K562 (cell line): ENCODE measurements at regions not wholly inside any gene's neighbourhood (a gene's known extent, or its start where the extent isn't known, plus 50 kb on each side); places are given as distances from the start of the nearest gene placed in this dataset.

Source experiments
- ATAC-seq: fragments of 200-7000 bp; cut with Tn5 transposase; 3 replicates; pipeline ENCODE4 v1.9.1; 2020; ENCODE audit warnings: moderate library complexity
- BruUV-seq: library from RNA; stranded (reverse); fragments of 400-500 nt; replicated peaks from 2 replicates; lab custom pipeline; 2021; lab: Mats Ljungman, UMichigan
- CTCF ChIA-PET: fragments of 300-600 bp; formaldehyde crosslinking; extraction: SDS; loops from one replicate; lab custom pipeline; 2021; ENCODE audit warnings: low intra/inter-chr PET ratio; lab: Yijun Ruan, JAX
- POLR2A ChIA-PET: fragments of 300-600, 350-650 bp; sonication (Branson Sonifier 250); formaldehyde crosslinking; extraction: SDS; loops from one replicate; lab custom pipeline; 2021; ENCODE audit warnings: antibody characterized with exemption, inconsistent platforms; lab: Yijun Ruan, JAX
- DNase-seq, 4 experiments: peaks; one replicate each; pipeline versions ENCODE4 v3.0.0 to v3.0.0-alpha.2; 2011 to 2018; ENCODE audit warnings: low spot score in 3 of 4, mixed read lengths in 3 of 4; ENCODE audit errors: extremely low read depth in 1 of 4
- FAIRE-seq: peaks from 2 replicates; lab custom pipeline; 2011; peaks lifted over from hg19 to GRCh38; lab: Jason Lieb, UNC
- H2AFZ ChIP-seq: 2 replicates; pipeline ENCODE4 v1.6.0; 2011; ENCODE audit warnings: low read depth, low read length, control low read depth, inconsistent platforms
- H3K27ac ChIP-seq: fragments of 200-600 bp; 3 replicates; pipeline ENCODE4 v1.8.0; 2011; ENCODE audit warnings: low read depth, mild to moderate bottlenecking, control low read depth, inconsistent platforms, low read length, moderate library complexity, mixed read lengths; ENCODE audit errors: extremely low read depth
- H3K27me3 ChIP-seq, 2 experiments: fragments of 300-600 bp in 1 of 2; 2 replicates in 1 of 2; 3 replicates in 1 of 2; pipeline versions ENCODE4 v1.6.0 to v1.8.0; 2011; ENCODE audit warnings: inconsistent platforms in 2 of 2, low read length in 2 of 2, mild to moderate bottlenecking in 1 of 2, mixed read lengths in 1 of 2, moderate library complexity in 1 of 2; ENCODE audit not compliant: control insufficient read depth in 2 of 2, insufficient read depth in 2 of 2
- H3K36me3 ChIP-seq: fragments of 300-600 bp; 3 replicates; pipeline ENCODE4 v1.8.0; 2011; ENCODE audit warnings: mild to moderate bottlenecking, low read length, inconsistent platforms; ENCODE audit not compliant: control insufficient read depth, insufficient read depth
- H3K4me1 ChIP-seq, 2 experiments: fragments of 200-600 bp in 1 of 2; replicated peaks in 1 of 2; 2 replicates in 1 of 2; 3 replicates in 1 of 2; pipeline versions ENCODE4 v1.5.1 to v1.8.0; 2011; ENCODE audit warnings: inconsistent platforms in 2 of 2, low read length in 2 of 2, mild to moderate bottlenecking in 1 of 2, mixed read lengths in 1 of 2, moderate library complexity in 1 of 2; ENCODE audit not compliant: control insufficient read depth in 2 of 2, insufficient read depth in 2 of 2
- H3K4me2 ChIP-seq: 2 replicates; pipeline ENCODE4 v1.6.1; 2011; ENCODE audit warnings: low read length, control low read depth, inconsistent platforms, mixed read lengths; ENCODE audit not compliant: insufficient read depth
- H3K4me3 ChIP-seq: fragments of 200-600 bp; sonication (generic), shearing (Covaris generic); 2 replicates; pipeline ENCODE4 v1.5.1; 2016; ENCODE audit warnings: control low read depth, inconsistent platforms
- H3K79me2 ChIP-seq: fragments of 200-600 bp; 3 replicates; pipeline ENCODE4 v1.8.0; 2011; ENCODE audit warnings: low read length, inconsistent platforms; ENCODE audit not compliant: control insufficient read depth, insufficient read depth
- H3K9ac ChIP-seq, 2 experiments: 2 replicates each; pipeline versions ENCODE4 v1.6.0 to v1.6.1; 2011; ENCODE audit warnings: low read depth in 2 of 2, low read length in 2 of 2, control low read depth in 1 of 2, inconsistent platforms in 1 of 2, mild to moderate bottlenecking in 1 of 2, mixed read lengths in 1 of 2; ENCODE audit not compliant: insufficient read depth in 1 of 2
- H3K9me1 ChIP-seq: one replicate; pipeline ENCODE4 v1.6.0; 2011; ENCODE audit warnings: inconsistent platforms, mild to moderate bottlenecking, low read length, moderate library complexity; ENCODE audit not compliant: control insufficient read depth, insufficient read depth
- H3K9me3 ChIP-seq: replicated peaks from 2 replicates; pipeline ENCODE4 v1.5.1; 2011; ENCODE audit warnings: low read depth, low read length, inconsistent platforms; ENCODE audit not compliant: control insufficient read depth, insufficient read depth
- H4K20me1 ChIP-seq: replicated peaks from 2 replicates; pipeline ENCODE4 v1.6.1; 2011; ENCODE audit warnings: low read length, inconsistent platforms, mixed read lengths; ENCODE audit not compliant: control insufficient read depth, insufficient read depth
- C11orf30 ChIP-seq: fragments of 450-650 bp; IDR thresholded peaks from 2 replicates; pipeline ENCODE4 v1.6.1; 2016; ENCODE audit warnings: low read depth, mild to moderate bottlenecking
- CAMTA2 ChIP-seq: fragments of 250-450 bp; sonication (Bioruptor Pico); conservative IDR thresholded peaks from 2 replicates; pipeline ENCODE4 v1.5.1; 2022
- MAFG ChIP-seq: fragments of 450-650 bp; conservative IDR thresholded peaks from 2 replicates; pipeline ENCODE4 v1.6.1; 2016; ENCODE audit warnings: missing genetic modification characterization, missing compliant biosample characterization
- NBN ChIP-seq: fragments of 450-650 bp; IDR thresholded peaks from 2 replicates; pipeline ENCODE4 v1.6.1; 2016; ENCODE audit warnings: low read depth, mild to moderate bottlenecking
- SAP30 ChIP-seq: fragments of 200-600 bp; sonication (generic); IDR thresholded peaks from 2 replicates; pipeline ENCODE4 v1.6.1; 2012; ENCODE audit warnings: borderline replicate concordance, low read depth, mild to moderate bottlenecking, moderate library complexity, low read length, control low read depth, inconsistent platforms; ENCODE audit not compliant: insufficient read depth, poor library complexity, severe bottlenecking
- SRSF1 ChIP-seq: fragments of 200-400 bp; formaldehyde crosslinking; IDR thresholded peaks from 2 replicates; pipeline ENCODE4 v1.6.1; 2017; ENCODE audit warnings: mild to moderate bottlenecking, low read depth, low read length, moderate library complexity
- STAT5B ChIP-seq: fragments of 250-450 bp; sonication (Bioruptor Pico); IDR thresholded peaks from 2 replicates; pipeline ENCODE4 v1.8.0; 2021; ENCODE audit warnings: mild to moderate bottlenecking, inconsistent platforms
- ZNF134 ChIP-seq: fragments of 250-450 bp; sonication (Bioruptor Pico); conservative IDR thresholded peaks from 2 replicates; pipeline ENCODE4 v1.4.0; 2020
- ZNF316 ChIP-seq: fragments of 450-650 bp; IDR thresholded peaks from 2 replicates; pipeline ENCODE4 v1.6.1; 2016
- WGBS: fragments of 100-300 bp; shearing (Covaris generic); methylation state at CpG from one replicate; pipeline ENCODE4 v1.1.6; 2016; ENCODE audit warnings: low coverage, mixed read lengths; ENCODE audit not compliant: insufficient coverage; ENCODE audit errors: missing lambda C conversion rate; 5-methylcytosine and 5-hydroxymethylcytosine counted together
- in situ Hi-C: fragments of 300-500 bp; cut with MboI; formaldehyde crosslinking; loops from 4 replicates; pipeline ENCODE4 v1.15.0; 2018; ENCODE audit warnings: inconsistent platforms, mixed read lengths
- intact Hi-C: fragments of 100-400 bp; cut with micrococcal nuclease; formaldehyde crosslinking; loops from 2 replicates; pipeline ENCODE4 v1.14.2; 2022
- TF ChIP-seq, protein P1 (sequence below): sonication (generic); formaldehyde crosslinking; IDR thresholded peaks from 2 replicates; pipeline ENCODE4 v1.8.0; 2022; ENCODE audit warnings: mild to moderate bottlenecking, missing genetic modification reagents
- TF ChIP-seq, protein P2 (sequence below): IDR thresholded peaks from 2 replicates; pipeline ENCODE4 v1.6.1; 2011; ENCODE audit warnings: borderline replicate concordance, low read depth, mild to moderate bottlenecking, moderate library complexity, low read length; ENCODE audit not compliant: insufficient read depth, poor library complexity, severe bottlenecking

DNA sequence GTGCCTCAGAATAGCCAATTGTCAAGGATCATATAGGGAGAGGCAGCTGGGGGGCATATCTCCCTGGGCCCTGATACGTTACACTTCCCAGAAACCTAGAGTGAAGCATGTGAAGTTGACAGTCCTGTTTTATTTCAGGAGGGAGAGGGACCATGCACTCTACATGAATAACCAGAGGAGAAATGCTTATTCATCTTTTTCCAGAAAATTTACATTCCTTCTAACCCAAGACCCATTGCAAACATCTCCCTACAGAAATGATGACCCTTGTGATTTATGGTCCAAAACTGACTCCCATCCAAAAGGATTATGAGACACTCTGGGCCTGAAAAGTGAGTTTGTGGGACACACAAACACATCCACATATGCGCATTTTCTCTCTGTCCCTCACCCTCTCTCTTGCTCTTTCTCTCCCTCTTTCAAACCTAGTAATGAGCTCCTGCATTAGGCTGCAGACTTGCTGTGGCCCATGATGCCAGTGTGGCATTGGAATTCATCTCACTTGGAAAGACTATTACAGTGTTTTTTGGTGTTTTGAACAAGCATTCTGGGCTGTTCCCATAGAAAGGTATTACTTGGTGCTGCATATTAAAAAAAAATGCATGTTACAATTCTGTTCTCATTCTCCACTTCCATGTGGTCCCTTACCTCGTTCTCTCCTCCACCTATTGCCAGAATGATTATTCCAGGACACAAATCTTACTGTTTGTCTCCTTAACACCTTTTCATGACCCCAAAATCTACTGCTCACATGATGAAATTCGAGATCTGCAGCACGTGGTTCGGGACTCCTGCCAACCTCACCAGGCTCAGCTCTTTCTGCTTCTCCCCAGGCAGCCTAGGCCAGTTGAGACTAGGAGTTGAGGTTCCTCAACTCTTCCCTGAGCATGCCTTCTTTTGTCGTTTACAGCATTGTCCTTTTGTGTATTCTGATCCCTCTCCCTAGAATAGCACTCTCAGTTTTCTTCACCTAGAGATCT lies 451.3 kb upstream of the KLF4 start:
- no peak for TF ChIP-seq SAP30
- TF ChIP-seq SRSF1, result no peak
- no peak for TF ChIP-seq NBN
- peak; percentile 54 for TF ChIP-seq ZNF316
- TF ChIP-seq, protein P1, sequence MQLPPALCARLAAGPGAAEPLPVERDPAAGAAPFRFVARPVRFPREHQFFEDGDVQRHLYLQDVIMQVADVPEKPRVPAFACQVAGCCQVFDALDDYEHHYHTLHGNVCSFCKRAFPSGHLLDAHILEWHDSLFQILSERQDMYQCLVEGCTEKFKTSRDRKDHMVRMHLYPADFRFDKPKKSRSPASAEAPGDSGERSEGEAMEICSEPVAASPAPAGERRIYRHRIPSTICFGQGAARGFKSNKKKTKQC (CRISPR knock-in tag), result no peak
- TF ChIP-seq MAFG (tag), result 0 out of 2 replicates have a peak, but pooled peaks have one; percentile 33
- TF ChIP-seq STAT5B (CRISPR knock-in tag), result no peak
- TF ChIP-seq C11orf30, result peak; percentile 39; the same call in 1 of the 2 replicates
- TF ChIP-seq, protein P2, sequence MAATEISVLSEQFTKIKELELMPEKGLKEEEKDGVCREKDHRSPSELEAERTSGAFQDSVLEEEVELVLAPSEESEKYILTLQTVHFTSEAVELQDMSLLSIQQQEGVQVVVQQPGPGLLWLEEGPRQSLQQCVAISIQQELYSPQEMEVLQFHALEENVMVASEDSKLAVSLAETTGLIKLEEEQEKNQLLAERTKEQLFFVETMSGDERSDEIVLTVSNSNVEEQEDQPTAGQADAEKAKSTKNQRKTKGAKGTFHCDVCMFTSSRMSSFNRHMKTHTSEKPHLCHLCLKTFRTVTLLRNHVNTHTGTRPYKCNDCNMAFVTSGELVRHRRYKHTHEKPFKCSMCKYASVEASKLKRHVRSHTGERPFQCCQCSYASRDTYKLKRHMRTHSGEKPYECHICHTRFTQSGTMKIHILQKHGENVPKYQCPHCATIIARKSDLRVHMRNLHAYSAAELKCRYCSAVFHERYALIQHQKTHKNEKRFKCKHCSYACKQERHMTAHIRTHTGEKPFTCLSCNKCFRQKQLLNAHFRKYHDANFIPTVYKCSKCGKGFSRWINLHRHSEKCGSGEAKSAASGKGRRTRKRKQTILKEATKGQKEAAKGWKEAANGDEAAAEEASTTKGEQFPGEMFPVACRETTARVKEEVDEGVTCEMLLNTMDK, result no peak
- no peak for TF ChIP-seq CAMTA2 (CRISPR knock-in tag)
- TF ChIP-seq ZNF134 (CRISPR knock-in tag), result no peak
- H3K9me1 ChIP-seq, result no peaks in the 10 kb centered on the region
- in situ Hi-C loops, result no loop called here
- intact Hi-C loops, result no loop called here
- no peak overlapping the region for H2AFZ ChIP-seq
- H3K27me3 ChIP-seq, result peaks cover 0 to 5% of the 10 kb centered on the region in 2 experiments; a peak in 2 of 5 replicates
- no peak overlapping the region for H3K27ac ChIP-seq
- H3K4me2 ChIP-seq, result no peak overlapping the region
- peaks cover 0 to 6% of the 10 kb centered on the region in 2 experiments; a peak in 2 of 5 replicates for H3K4me1 ChIP-seq
- no peaks in the 10 kb centered on the region for H3K9me3 ChIP-seq
- H3K79me2 ChIP-seq, result no peaks in the 10 kb centered on the region
- no peak overlapping the region for H3K9ac ChIP-seq
- WGBS, result 5% methylated on average over 7 of the region's 7 CpGs
- CTCF ChIA-PET, result no interaction called here
- no peaks in the 10 kb centered on the region for H4K20me1 ChIP-seq
- DNase-seq (no peak), ATAC-seq (no peak), FAIRE-seq (no peak)
- no peaks in the 10 kb centered on the region for H3K36me3 ChIP-seq
- POLR2A ChIA-PET, result interaction anchor here (0.6 kb wide), 1 partner anchor 9 kb away, joined by 3 read pairs; no protein-coding TSS in a partner anchor
- BruUV-seq, result no TSS peak
- H3K4me3 ChIP-seq, result no peak overlapping the region
